DMS153 treated with DMSO at 0.1 percent for 48 hours (cell line): ENCODE measurements at regions not wholly inside any gene's neighbourhood (a gene's known extent, or its start where the extent isn't known, plus 50 kb on each side); places are given as distances from the start of the nearest gene placed in this dataset.

ENCODE experiments used
- DNase-seq: peaks from one replicate; lab custom pipeline; 2025; ENCODE audit not compliant: unreplicated experiment; lab: John Stamatoyannopoulos, UW

DNA sequence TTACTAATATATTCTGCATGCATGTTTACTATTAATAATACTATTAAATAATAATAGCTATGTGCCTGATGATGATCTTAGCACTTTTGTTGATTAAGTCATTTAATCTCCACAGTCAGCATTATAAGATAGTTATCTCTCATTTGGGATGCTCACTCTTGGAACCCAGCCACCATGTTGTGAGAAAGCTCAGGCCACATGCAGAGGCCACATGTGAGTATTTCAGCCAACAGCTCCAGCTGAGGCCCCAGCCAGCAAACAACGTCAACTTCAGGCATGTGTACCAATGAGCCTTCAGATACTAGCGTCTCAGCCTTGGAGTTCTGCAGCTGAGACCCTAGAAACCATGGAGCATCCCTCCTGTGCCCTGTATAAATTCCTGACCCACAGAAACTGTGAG lies 798.1 kb upstream of the LRRC4C start:
- no peak for DNase-seq

DNA sequence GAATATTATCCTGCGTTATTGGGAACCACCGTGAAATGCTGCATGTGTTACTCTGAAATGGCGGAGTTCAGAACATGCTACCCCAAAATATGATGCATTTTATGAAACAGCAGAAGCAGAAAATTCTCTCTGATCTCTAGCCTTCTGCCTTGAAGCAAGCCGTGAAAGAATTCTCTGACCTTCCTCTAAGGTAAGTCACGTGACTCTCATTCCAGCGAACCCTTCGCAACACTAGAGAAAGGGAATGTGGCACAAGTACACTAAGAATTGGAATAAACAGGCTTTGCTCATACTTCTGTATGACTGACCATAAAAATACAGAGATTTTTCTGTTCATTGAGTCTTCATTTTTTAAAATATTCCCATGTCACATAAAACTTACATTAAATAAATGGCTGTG lies 805.6 kb upstream of the LRRC4C start:
- no peak for DNase-seq

DNA sequence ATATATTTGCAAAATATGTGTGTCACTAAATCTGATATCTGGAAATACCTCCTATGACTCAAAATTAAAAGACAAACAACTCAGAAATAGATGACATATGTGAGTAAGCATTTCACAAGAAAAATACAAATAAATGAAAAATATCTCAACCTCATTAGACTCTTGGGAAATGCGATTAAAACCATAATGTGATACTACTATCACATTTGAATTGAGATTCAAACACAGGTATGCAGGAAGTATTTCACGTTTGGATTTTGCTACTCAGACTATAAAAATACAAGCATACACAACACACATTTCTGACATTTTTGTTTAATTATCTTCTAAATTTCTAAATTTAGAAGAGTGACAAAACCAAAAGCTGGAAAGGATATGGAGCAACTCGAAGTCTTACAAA lies 811.9 kb upstream of the LRRC4C start:
- DNase-seq: no peak

DNA sequence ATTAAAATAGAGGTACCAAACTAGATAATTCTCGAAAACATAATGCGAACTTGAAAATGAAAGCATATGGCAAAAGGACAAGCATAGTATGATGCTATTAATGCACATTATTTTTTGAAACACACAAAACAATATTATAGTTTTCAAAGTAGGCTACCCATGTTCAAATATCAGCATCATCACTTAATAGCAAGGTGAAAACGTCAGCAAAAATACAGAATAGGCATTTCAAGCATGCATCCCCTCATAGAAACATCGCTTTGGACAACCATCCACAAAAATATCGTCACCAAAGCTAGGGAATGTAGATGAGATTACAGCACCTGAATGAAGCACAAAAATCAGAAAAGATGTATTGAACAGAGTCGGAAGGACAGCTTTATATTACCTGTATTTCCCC lies 814.5 kb upstream of the LRRC4C start:
- DNase-seq: no peak

DNA sequence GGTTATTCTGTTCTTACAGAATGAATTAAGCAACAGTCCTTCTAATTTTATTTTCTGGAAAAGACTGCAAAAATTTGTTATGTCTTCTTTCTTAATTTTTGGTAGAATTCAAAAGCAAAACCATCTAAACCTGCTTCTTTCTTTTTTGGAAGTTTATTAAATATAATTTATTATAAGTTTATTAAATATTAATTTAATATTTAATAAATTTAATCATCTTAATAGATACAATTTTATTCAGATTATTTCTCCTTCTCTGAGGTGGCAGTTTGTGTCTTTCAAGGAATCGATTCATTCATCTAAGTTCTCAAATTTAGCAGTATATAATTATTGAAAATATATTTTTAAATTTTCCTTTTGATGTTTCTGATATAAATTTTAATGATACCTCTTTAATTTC lies 837.5 kb upstream of the LRRC4C start:
- DNase-seq: no peak

DNA sequence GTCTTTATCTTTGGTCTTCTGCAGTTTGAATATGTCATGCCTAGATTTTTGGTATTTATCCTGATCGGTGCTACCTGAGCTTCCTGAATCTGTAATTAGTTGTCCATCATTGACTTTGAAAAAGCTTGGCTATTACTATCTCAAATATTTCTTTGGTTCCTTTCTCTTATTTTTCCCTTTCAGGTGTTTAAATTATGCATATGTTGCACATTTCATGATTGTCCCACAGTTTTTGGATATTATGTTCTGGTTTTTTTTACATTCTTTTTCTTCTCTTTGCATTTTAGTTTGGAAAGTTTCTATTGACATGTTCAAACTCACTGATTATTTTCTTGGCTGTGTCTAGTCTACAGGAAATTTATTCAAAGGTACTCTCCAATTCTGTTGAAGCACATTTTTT lies 840.3 kb upstream of the LRRC4C start:
- no peak for DNase-seq

DNA sequence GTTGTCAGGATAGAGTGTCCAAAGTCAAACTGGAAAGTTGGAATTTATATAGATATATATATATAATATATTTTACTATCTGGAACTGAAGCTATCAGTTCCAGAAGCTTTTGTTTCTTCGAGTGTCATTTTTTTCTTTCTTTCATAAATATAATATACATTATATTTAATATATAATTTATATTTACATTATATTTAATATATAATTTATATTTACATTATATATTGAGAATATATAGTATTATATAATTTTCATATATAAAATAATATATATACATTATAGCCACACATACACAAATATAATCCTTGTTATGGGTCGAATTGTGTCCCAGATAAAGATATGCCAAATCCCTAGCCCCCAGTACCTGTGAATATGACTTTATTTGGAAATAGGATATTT lies 842.3 kb upstream of the LRRC4C start:
- no peak for DNase-seq

DNA sequence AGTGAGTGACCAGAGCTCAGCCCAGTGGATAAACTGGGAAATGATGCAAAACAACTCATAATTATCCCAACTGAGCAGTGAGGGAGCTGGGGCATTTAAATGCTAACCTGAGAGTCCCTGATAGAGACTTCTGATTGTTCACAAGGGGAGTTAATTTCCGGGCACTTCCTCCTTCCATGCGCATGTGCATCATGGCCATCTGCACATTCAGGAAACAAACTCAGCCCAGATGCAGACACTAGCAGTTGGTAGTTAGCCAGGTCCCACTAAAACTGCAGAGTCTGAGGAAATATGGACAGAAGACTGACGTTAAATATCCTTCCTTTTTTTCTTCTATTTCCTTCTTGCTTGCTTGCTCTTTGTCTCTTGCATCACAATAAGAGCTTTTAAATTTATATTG lies 852.1 kb upstream of the LRRC4C start:
- DNase-seq: no peak

DNA sequence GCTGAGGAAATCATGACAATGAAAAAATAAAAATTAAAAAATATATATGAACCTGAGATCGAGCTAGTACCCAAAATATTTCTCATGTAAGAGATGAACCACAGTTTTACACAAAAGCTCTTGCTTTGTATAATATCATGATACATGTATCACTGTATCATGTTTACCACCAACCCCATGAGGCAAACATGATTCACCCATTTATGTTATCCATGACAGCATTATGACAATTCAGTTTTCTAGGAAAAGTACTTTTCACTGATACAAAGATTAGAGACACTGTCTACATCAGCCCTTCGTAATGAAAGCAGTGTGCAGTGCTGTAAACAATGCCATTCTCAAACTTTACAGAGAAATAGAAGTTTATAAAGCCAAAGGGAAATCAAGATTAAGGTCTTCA lies 852.5 kb upstream of the LRRC4C start:
- DNase-seq: no peak

DNA sequence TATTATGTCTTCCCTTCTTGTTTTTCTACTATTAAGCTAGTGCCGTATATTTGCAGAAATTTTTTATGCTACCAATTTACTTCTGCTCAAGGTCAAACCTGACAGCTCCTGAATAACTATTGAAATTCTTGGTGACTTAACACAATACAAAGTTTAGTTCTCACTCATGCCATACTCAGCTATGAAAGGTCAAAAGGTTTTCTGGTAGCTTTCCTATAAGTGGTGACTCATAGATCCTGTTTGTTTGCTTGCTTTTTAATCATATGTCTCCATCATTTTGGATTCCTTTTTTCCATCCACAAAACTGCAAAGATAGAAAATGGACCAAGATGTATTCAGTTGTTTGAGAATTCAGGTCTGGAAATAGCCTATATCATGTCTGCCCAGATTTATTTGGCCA lies 855.8 kb upstream of the LRRC4C start:
- no peak for DNase-seq

DNA sequence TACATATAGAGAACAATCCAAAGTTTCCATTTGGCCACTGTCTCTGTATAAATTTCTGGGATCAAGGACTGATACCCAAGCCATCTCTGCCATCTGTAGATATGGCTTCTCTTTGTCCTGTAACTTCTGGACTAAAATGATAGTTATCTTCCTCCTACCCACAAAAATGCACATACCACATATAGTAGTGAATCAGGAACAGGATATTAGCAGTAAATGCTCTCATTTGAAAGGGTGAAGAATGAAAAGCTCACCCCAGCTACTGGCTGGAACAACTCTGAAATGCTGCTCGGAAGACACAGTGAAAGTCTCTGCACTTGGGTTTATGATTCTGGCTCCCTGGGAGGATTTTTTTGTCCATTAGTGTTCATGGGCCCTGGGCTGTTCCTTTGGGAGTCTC lies 856.4 kb upstream of the LRRC4C start:
- no peak for DNase-seq

DNA sequence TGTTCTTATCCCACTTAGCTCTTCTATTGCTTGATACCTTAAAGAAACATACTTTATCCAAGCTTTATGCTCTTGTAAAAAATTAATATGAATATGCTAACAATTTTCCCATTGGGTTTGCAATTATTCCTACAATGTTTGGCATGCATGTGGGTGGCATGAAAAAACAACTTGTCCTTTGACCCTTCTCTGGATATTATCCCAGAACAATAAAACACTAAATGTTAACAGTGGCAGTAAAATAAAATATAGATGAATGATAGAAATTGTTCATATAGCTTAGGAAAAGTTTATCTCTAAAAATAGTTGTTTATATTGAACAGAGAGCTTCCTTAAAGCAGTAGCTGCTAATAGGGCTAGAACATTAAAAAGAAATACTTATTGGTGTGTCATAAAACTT lies 860.5 kb upstream of the LRRC4C start:
- no peak for DNase-seq

DNA sequence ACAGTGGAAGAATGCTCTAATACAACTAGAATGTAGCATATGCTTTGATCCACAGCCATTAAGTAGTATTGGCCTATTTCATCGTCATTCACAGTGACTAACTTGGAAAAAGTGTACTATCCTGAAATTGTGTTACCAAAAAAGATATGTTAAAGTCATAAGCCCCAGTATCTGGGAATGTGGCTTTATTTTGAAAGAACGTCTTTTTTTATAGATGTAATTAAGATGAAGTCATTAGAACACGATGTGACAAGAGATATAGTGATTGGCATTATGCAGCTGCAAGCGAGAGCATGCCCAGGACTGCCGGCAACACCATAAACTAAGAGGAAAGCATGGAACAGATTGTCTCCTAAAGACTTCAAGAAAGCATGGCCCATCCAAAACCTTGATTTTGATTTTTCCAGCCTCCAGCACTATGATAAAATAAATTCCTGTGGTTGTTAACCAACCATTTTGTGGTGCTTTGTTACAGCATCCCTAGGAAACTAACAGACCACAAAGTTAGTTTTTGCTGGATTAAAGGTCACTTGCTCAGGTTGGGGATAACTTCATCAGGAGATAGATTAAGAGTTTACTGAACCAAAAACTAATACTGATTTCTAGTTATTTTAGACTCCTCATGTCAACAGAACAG lies 870.6 kb upstream of the LRRC4C start:
- no peak for DNase-seq

DNA sequence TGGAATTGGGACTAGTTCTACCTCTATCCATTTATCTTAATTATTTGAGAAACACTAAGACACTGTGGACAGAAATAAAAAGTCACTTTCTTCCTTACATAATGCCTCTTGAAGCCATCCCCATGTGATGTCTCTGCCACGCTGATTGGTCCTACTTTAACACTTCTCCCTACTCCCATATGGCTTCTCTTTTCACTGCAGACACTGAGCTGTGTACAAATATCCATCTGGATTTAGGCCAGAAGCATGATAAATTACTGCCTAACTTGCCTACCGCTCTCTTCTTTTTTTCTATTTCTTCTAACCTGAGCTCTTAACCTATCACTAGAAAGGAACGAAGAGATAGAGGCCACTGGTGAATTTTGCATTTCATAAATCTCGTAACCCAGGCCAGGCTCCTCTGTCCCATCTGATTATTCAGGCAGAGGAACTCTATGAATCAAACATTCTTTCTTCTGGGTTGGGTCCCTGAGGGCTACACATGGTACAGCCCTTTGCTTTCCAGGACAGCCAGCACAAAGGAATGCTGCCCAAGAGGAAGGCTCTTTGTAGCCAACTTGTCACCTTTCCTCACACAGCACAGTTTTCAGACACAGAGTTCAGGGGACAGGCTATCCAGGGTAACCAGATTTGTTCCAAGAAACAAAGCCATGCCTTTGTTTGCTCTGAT lies 878.5 kb upstream of the LRRC4C start:
- no peak for DNase-seq

DNA sequence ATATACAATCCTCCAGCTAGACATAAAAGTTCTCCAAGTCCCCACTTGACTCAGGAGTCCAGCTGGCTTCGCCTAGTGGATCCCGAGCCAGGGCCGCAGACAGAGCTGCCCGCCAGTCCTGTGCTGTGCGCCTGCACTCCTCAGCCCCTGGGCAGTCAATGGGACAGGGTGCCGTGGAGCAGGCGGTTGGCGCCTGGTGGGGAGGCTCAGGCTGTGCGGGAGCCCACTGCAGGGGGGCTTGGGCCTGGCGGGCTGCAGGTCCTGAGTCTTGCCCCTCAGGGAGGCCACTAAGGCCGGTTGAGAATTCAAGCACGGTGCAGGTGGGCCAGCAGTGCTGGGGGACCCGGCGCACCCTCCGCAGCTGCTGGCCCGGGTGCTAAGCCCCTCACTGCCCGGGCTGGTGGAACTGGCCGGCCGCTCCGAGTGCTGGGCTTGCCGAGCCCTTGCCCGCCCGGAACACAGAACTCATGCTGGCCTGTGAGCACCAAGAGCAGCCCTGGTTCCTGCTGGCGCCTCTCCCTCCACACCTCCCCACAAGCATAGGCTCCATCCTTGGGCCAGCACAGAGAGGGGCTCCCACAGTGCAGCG lies 884.8 kb upstream of the LRRC4C start:
- no peak for DNase-seq

DNA sequence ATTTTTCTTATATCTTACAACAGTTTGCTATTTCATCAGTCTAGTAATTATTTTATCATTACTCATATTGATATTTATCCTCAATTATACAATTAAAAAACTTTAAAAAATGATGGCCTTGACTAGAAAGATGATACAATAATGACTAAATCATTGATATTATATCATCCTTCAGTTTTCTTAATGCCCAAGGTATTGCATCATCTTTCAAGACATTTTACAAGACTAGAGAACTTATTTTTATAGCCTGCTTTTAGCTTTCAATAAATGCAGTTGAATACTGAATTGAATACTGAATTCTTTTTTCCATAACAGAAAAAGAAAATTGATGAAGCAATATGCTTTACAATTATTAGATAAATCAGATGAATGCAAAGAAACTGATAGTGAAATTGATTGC lies 886.5 kb upstream of the LRRC4C start:
- no peak for DNase-seq

DNA sequence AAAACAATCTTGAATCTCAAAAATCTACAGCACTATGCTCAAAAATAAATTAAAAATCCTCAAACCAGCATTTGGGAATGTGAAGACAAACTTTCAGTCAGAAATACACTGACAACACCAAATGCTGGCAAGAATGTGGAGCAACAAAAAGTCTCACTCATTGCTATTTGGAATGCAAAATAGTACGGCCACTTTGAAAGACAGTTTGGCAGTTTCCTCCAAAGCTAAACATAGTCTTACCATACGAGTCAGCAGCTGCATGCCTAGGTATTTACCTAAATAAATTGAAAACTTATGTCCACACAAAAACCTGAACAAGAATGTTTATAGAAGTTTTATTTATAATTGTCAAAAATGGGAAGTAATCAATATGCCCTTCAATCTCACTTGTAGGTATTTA lies 904.2 kb upstream of the LRRC4C start:
- DNase-seq: no peak

DNA sequence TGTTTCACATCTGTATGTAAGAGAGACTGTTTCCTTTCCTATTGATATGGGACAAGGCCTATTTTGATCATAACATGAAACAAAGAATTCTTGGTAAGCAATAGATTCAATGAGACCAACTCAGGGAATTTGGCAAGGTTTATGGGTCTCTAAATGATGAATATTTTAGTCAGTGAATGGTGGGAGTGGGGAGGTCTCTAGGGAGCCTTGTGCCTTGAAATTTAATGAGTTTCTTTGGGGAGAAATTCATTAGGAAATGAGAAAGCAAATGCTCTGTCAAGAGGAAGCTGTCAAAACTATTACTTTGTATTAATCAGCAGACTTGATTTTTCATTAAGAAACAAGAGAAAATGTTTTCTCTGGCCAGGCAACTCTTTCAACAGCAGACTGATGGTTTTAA lies 921.7 kb upstream of the API5 start:
- DNase-seq: no peak

DNA sequence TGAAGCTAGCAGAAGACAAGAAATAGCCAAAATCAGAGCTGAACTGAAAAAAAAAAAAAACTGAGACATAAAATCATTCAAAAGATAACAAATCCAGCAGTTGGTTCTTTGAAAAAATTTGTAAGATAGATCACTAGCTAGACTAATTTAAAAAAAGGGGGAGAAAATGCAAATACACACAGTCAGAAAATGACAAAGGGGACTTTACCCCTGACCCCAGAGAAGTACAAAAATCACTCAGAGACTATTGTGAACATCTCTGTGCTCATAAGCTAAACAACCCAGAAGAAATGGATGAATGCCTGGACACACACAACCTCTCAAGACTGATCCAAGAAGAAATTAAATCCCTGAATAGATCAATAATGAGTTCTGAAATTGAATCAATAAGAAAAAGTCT lies 914.3 kb upstream of the API5 start:
- DNase-seq: no peak

DNA sequence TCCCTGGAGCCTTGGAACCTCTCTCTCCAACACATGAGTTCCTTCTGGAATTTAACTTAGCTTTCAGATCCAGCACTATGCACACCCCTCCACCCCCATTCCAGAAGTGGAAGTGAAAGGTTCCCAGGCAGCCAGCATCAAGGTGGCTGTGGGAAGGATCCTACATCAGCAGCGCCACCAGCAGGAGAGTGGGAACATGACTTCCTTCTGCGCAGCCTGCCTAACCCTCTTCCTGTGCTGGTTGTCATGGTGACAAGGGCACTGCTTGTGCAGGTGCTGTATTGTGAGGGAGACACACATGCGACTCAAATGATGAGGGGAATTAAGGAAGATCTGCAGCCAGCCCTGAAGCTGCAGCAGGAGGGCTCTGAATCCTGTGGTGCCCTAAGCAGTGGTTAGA lies 904.5 kb upstream of the API5 start:
- peak; percentile 52 for DNase-seq

DNA sequence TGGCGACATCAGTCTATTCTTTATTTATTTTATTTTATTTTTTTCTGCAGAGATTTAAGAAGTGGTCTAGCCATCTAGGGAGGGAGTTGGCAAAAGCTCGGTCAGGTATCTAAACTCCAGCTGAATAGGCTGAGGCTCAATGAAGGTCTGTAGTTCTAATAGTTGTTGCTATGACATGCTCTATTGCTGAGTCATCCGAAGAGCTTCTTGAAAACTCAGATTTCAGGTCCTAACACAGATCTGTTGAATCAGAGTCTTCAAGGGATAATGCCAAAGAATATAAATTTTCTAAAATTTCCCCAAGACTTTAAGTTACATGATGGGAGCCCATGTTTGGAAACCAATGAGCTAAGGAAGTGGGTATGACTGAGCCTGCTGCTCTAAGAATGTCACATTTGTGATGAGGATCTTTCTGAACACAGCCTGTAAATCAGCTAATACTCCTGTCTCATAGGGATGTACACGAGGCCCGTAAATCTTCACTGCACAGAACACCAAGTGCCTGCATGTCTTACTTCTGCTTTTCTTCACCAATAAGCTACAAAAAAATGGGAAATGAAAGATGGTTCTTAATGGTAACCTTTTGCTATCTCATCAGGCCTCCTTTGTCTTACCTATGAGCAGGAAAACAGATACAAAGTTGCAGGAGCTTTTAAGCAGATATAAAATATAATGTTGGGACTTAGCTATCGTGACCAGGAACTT lies 901.4 kb upstream of the API5 start:
- no peak for DNase-seq

DNA sequence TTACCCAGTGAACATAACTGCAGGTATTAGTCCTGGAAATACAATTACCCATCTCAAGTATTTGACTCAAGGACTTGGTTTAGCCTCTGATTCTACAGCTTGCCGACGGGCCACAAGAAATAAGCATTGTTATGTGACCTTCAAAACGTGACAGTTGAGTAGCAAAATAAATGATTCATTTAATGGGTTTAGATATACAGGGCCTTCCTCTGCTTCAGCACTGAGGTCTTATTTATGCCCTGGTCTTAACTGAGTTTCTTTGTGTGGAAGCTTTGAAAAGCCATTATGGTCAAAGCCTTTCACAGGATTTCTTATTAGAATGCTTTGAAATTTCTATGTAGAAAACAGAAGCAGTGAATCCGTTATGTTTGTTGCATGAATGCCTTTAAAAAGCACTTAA lies 899.2 kb upstream of the API5 start:
- DNase-seq: no peak
